GM18951 (cell line): ENCODE measurements at regions not wholly inside any gene's neighbourhood (a gene's known extent, or its start where the extent isn't known, plus 50 kb on each side); places are given as distances from the start of the nearest gene placed in this dataset.

Experiments
- POLR2A ChIP-seq: IDR thresholded peaks from 4 replicates; pipeline ENCODE4 v1.6.1; 2011; ENCODE audit warnings: mild to moderate bottlenecking; ENCODE audit not compliant: insufficient read length, insufficient read depth; ENCODE audit errors: extremely low read depth
- in situ Hi-C: fragments of 300-500 bp; cut with MboI; formaldehyde crosslinking; loops from one replicate; pipeline ENCODE4 v1.12.0; 2022; ENCODE audit warnings: low sequenced_read_pairs, mixed read lengths, inconsistent platforms; ENCODE audit not compliant: unreplicated experiment

- in situ Hi-C loops, result no loop called here
- TF ChIP-seq POLR2A, result no peak
Measured at GRCh38 chr21:36547464-36547863, 67.5 kb upstream of the CLDN14 start.

- in situ Hi-C loops, result no loop called here
- TF ChIP-seq POLR2A, result no peak
Measured at GRCh38 chr21:36548866-36549265, 68.9 kb upstream of the CLDN14 start.

- in situ Hi-C loops, result no loop called here
- TF ChIP-seq POLR2A, result no peak
Measured at GRCh38 chr21:36549470-36549869, 69.5 kb upstream of the CLDN14 start.

DNA sequence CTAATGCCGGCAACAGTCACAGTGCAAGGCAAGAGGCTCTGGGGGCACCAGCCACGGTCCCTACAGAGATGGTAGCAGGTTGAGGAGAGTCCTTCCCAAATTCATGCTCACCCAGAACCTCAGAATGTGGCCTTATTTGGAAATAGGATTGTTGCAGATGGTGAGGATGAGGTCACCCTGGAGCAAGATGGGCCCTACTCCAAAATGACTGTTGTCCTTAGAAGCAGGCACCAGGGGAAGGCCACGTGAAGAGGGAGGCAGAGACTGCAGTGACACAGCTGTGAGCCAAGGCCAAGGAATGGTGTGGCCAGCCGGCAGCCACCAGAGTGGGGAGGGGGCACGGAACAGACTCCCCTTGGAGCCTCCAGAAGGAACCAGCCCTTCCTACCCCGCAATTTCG lies 70.8 kb upstream of the CLDN14 start:
- no peak for TF ChIP-seq POLR2A
- in situ Hi-C loops, result no loop called here

GRCh38 chr21:36551321-36551720 lies 71.4 kb upstream of the CLDN14 start:
- no peak for TF ChIP-seq POLR2A
- in situ Hi-C loops, result no loop called here

- no peak for TF ChIP-seq POLR2A
- in situ Hi-C loops, result no loop called here
Measured at GRCh38 chr21:36551731-36552433, 72.0 kb upstream of the CLDN14 start.

- no peak for TF ChIP-seq POLR2A
- in situ Hi-C loops, result no loop called here
Measured at GRCh38 chr21:36552434-36552785, 72.5 kb upstream of the CLDN14 start.

DNA sequence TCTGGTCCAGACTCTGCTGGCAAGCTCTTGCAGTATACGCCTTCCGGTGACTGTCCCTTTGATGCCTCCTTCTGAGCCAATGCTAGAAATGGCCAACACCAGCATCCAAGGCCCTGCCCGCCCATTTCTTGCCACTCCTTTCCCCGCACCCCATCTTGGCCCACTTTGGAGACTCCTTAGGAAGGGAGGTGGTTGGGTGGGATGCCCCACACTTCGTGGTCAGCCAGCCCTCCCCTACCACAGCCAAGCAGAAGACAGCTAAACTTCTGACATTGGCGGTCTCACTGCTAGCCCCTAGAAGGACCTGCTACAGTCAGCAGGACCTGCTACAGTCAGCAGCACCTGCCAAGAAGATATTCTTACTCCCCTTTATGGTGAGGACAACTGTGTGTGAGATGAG lies 73.5 kb upstream of the CLDN14 start:
- TF ChIP-seq POLR2A, result no peak
- in situ Hi-C loops, result no loop called here

DNA sequence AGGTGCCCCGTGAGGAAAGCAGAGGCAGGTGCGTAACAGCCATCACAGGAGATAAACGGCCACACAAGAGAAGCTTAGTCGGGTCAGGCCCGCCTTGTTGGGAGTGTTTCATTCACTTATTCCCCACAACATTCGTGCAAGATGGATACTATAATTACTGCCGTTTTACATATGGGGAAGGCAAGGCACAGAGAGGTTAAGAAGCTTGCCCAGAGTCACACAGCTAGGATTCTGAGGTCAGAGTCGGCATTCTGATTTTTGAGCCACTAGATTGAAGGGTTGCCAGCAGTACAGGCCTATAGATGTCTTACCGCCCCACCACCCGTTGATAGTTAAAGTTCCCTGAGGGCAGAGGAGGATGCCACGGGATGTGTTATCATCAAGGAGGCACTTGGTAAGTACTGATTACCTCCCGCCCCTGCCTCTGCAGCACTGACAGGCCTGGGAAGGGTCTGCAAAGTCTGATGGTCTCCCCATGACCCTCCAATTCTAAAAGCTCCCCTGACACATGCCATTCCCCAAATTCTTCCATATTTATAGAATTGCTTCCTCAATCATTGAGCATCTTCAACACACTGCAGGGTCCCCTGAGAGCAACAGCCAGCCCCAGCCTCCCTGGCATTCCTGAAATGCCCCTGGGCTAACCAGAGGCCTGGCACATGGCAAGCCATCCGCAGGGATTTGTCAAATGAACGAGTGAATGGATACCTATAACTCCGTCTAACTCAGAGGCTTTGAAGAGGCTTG lies 74.7 kb upstream of the CLDN14 start:
- no peak for TF ChIP-seq POLR2A
- in situ Hi-C loops, result no loop called here

- no peak for TF ChIP-seq POLR2A
- in situ Hi-C loops, result no loop called here
Measured at GRCh38 chr21:36555199-36555800, 75.4 kb upstream of the CLDN14 start.

DNA sequence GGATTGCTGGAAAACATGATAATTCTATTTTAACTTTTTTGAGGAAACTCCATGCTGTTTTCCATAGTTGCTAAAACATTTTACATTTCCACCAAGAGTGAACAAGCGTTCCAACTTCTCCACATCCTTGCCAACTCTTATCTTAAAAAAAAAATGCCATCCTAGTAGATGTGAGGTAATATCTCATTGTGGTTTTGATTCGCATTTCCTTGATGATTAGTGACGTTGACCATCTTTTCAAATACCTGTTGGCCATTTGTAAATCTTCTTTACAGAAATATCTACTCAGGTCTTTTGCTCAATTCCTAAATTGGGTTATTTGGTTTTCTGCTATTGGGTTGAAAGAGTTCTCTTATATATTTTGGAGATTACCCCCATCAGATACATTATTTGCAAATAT lies 77.4 kb upstream of the CLDN14 start:
- in situ Hi-C loops, result no loop called here

DNA sequence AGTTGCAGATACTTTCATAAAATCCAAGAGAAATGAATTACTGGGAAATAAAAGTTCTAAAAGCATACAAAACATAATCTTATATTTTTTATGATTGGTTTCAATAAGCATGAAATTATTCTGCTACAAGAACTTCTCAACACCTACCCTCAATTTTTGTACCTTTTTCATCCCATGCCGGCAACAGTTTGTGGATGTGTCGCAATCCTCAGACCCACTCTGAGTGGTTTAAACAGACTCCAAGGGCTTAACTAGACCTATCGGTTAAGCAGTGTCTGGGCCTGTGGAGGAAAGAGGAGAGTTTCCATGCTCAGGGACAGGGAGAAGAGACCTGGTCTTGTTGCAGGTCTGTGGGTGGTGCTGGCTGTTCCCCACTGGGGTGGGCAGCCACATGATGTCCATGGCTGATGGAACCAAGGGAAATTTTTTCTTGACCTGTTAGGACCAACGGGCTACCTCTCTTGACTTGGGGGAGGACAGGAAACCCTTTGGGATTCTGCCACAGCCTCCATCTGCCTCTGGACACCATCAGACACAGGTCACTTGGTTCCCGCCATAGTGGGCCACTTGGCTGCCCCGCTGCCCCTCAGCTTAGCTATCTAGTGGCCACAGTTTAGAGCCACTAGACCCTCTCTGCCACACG lies 81.1 kb upstream of the CLDN14 start:
- no peak for TF ChIP-seq POLR2A
- in situ Hi-C loops, result no loop called here

More for the DNA sequence above, 77.4 kb upstream of the CLDN14 start:
- TF ChIP-seq POLR2A, result no peak

DNA sequence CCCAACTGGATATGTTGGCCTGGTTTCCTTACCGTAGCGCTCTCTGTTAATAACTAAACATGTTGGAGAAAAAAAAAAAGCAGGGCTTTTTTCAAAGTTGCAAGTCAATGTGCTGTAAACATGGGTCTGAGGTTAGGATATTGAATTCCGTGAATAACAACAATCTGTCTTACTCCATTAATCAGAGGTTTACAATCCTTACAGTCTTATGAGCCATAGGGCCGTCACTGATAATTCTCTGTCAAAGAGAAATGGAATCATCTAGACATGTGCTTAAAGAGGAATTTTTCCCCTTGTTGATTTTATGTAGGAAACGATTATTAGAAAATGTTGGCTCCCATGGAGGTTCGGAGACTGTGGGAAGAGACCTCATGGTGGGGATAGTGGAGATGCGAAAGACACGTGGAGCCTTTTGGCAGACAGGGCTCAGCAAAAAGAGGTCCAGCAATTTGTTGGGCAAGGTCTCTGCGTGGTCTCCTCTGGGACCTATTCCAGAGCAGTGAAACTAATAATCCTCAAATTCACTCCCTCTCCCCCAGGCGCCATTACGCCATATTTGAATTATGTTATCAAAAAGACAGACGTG lies 83.5 kb upstream of the CLDN14 start:
- no peak for TF ChIP-seq POLR2A
- in situ Hi-C loops, result no loop called here
